HG03159 (cell line): ENCODE measurements at regions not wholly inside any gene's neighbourhood (a gene's known extent, or its start where the extent isn't known, plus 50 kb on each side); places are given as distances from the start of the nearest gene placed in this dataset.
"Not testable (repeated sequence)": the region's sequence is repeated elsewhere in the genome, so short reads cannot be mapped to it uniquely, and the experiment has no call there.

Experiments
- ATAC-seq: cut with Tn5 transposase; IDR thresholded peaks from one replicate; pipeline ENCODE4 v1.9.1; 2021; ENCODE audit warnings: mild to moderate bottlenecking, moderate library complexity; ENCODE audit not compliant: unreplicated experiment

DNA sequence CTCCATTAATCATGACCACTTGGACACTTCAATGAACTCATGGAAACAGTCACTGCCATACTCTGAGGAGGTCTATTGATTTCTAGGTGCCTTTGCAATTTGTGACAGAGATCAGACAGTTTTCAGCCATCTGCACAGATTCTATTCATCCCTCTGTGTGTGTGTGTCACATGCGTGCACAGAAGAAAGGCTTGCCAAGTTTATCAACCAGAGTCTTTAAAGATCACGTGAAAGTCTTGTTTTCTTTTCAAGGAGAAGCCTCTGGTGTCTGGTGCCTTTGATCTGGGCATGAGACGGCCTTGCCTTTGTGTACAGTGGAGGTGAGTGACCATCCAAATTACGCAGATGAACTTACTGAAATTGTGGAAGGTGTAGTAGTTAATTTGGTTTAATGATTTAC is 164.2 kb downstream of the VAPA start:
- no peak for ATAC-seq

DNA sequence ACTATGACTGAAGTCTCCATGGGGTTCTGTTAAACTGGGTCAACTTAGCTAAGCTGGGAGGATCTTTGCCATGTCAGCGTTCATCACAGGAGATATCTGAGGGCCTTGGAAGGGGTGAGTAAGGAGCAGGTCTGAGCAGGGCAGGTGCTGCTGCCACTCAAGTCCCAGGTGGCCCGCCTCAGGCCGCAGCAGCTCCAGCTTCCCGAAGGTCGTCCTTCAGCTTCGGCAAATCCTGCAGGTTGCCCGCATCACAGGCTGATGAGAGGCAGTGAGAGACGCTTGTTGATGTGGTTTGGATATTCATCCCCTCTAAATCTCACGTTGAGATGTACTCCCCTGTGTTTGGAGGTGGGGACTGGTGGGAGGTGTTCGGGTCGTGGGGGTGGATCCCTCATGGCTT is 166.6 kb downstream of the VAPA start:
- no peak for ATAC-seq

DNA sequence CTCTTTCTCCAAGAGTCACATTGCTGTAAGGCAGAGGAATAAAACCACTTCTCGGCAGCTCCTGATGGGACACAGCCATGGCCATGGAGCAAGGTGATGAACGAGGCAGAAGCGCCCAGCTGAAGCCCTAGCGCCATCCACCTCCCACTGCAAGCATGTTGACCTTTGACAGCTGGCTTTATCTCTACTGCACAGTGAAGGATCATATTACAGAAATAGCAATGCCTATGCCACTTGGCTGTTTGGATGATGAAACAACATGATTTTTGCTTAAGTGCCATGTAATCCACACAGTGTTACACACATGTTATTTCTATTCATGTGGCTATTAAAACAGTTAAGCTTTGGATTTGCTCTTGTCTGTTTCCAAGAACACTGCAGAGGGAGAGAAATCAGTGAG is 167.7 kb downstream of the VAPA start:
- no peak for ATAC-seq

DNA sequence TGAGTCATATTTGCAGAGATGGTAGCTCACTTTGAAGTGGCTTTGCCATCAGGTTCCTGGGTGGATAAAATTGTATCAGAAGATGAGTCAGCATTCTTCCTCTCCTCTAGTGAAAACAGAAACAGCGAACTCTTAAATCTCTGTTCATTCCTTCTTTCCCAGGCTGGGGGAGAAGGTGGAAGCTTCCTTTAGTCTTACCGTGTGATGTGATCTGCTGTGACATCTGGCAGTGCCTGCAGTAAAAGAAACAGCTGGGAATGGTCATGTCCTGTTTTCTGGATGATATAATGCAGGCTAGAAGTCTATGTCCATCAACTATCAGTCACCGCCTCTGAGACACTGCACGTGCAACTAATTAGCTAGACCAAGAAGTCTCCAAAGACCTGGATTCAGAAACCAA is 171.6 kb downstream of the VAPA start:
- ATAC-seq, result no peak

DNA sequence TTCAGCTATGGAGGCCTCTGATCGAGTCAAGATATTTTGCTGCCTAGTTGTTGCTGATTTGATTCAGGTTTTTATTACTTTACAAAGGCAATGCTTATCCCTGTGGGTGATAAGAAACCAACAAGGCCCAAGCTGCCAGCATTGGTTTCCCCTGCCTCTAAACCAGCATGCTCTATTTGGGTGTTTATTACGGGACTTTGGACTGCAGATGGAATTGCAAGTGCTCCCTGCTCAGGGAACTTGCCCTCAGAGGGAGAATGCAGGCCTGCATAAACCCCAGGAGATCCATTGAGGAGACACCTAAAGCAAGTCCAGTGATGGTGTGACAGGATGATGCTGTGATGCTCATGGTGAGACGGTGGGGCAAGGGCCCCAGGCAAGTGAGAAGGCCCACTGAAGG is 172.1 kb downstream of the VAPA start:
- ATAC-seq, result no peak

DNA sequence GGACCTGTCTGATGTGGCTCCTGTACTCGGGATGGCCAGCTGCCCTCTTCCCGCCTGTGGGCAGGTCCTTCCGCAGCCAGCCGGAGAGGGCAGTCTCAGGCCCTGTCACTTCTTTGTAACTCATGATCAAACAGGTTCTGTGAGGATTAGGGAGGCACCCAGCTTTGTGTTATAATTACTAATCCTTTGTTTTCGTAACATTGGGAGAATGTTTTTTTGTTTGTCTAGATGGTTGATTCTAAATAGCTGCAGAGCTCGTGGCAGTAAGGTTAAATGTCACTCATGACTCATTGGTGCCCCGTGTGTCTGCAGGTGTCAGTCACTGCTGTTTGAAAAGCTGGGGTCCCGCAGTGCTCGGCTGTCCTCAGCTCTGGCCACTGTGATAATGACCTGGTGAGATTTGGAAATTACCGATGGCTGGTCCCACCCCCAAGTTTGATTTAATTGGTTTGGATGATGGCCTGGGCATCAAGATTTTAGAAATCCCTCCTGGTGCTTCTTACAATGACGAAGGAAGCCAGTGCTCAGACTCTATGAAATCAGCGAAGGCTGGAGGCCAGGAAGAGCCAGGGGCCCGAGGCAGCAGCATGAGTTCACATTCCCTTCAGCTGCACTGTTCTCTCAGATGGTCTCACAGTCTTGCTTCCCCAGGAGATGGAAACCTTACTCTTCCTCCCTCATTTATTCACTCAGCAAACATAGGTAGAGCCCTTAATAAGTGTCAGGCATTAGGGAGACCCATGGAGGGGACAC is 172.8 kb downstream of the VAPA start:
- no peak for ATAC-seq

DNA sequence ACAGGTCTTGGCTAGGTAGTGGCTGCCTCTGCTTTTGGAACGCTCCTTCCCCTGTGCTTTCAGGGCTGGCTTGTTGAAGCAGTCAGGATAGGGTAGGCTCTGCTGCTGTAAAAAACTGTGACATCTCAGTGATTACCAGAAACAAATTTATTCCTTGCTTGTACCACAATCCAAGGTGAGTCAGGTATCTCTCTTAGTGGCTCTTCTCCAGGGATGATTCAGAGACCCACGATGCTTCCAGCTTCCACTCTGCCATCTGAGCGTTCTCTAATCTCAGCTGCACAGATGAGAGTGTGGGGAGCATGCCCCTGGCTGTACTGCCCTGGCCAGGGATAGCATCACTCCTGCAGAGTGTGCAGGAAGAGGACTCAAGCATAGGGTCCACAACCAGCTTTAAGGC is 174.9 kb downstream of the VAPA start:
- no peak for ATAC-seq

DNA sequence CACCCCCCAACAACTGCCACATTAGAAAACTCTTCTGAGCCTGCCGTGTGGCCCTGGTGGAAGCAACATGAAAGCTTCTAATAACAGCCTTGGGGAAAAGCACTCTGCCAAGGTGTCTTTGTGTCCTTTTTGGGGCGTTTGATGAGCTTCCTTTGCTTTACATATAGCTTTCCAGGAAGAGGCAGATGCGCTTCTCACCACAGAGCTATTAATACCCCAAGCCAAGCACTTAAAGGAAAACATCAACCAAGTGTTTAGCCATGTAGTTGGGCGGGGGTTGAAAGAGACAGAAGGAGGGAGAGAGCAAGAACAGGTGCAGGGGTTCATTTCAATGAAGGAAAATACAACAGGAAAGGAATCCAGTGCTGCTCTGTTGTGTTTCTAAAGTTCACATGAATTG is 176.1 kb downstream of the VAPA start:
- ATAC-seq, result no peak

DNA sequence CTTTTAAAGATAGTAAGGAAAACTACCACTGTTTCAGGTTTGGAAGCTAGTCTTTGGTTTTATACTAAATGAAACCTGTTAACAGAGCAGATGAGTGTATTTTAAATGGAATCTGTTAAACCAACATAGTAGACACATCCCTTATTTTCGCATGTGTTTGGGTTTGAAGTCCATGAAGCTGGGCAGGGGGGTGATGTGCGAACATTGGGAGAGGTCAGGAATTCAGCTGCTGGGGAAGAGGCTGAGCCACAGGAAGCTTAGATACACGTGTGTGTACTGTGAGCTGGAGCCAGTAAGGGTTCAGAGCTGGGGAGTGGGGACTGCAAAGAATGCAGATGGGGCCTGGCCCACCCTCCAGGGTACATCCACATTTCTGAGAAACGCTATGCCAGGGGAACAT is 176.9 kb downstream of the VAPA start:
- ATAC-seq, result no peak

DNA sequence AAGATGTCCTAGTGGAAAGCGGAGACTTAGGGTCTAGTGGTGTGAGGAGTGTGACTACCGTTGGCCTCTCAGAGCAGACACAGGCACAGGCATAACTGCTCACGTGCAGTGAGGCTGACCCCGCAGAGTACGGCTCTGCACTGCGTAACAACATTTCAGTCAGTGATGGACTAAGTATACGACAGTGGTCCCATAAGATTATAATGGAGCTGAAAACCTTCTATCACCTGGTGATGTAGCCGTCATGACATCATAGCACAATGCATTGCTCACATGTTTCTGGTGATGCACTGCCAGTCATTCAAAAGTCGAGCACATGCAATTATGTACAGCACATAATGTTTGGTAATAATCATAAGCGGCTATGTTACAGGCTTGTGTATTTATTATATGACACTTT is 179.6 kb downstream of the VAPA start:
- no peak for ATAC-seq

DNA sequence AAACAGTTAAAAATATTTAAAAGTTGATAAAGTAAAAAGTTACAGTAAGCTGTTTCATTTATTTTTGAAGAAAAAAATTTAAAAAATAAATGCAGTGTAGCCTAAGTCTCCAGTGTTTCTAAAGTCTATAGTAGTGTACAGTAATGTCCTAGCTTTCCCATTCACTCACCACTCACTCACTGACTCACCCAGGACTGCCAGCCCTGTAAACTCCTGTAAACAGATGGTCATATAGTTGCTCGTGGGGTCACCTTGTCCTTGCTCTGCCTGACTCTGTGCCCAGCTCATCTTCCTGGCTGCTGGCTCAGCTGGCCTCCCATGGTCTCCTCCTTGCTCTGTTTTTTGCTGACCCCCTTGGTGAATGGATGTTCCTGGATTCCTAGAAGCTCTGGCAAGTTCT is 180.3 kb downstream of the VAPA start:
- no peak for ATAC-seq

DNA sequence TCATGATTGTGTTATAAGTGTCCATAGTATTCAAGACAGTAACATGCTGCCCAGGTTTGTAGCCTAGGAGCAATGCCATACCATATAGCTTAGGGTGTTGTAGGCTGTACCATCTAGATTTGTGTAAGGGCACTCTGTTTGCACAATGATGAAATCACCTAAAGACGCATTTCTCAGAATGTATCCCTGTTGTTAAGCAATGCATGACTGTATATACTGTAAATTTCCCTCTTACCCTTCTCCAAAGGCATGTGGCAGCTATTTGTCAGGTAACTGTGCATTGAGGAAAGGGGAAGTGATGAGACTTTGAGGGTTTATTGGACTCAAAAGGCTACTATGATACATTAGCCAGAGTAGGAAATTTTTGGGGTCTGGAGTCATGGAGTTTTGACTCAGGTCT is 180.8 kb downstream of the VAPA start:
- no peak for ATAC-seq

DNA sequence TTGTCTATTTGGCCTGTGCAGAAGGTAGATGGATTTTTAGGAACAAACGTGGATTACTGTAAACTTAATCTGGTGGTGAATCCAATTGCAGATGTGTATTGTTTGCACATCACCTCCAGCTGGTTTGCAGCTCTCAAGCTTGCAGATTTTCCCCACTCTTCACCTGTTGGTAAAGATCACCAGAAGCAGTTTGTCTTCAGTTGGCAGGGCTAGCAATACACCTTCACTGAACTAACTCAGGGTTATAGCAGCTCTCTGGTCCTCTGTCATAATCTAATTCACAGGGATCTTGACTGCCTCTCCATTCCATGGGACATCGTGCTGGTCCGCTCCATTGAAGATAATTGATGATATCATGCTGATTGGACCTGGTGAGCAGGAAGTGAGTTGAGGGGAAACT is 181.5 kb downstream of the VAPA start:
- no peak for ATAC-seq

DNA sequence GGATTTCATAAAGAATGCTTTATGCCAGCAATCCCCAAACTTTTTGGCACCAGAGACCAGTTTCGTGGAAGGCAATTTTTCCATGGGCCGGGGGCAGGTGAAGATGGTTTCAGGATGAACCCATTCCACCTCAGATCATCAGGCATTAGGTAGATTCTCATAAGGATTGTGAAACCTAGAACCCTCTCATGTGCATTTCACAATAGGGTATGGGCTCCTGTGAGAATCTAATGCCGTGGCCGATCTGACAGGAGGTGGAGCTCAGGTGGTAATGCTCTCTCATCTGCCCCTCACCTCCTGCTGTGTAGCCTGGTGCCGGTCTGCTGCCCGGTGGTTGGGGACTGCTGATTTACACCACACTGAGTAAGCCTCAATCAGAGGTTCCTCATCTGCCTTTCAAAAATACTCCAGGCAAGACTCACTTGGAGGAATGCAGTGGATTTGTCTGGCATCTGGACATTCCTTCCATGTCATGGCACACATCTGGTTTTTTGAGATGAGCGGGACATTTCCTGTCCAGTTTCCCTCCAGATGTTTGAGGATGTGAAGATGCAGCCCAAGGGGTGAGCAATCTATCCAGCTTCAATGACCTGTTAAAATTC is 185.8 kb downstream of the VAPA start:
- ATAC-seq, result no peak

DNA sequence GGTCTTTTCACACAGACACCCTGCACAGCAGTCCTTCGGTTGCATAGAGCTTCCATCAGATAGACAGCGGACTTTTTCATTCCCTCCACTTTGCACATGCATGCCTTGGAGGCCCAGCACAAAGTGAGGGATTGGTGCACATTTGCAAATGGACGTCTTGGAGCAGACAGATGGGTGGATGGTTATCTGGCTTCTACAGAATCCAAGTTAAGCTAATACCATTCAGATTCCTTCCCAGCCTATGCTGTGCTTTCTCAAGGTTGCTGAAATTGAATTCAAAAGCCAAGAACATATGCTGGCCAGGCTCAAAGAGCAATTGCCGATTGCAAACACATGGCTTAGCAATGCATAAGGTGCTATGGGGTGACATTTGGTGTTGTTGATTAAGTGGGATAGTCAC is 186.4 kb downstream of the VAPA start:
- no peak for ATAC-seq

DNA sequence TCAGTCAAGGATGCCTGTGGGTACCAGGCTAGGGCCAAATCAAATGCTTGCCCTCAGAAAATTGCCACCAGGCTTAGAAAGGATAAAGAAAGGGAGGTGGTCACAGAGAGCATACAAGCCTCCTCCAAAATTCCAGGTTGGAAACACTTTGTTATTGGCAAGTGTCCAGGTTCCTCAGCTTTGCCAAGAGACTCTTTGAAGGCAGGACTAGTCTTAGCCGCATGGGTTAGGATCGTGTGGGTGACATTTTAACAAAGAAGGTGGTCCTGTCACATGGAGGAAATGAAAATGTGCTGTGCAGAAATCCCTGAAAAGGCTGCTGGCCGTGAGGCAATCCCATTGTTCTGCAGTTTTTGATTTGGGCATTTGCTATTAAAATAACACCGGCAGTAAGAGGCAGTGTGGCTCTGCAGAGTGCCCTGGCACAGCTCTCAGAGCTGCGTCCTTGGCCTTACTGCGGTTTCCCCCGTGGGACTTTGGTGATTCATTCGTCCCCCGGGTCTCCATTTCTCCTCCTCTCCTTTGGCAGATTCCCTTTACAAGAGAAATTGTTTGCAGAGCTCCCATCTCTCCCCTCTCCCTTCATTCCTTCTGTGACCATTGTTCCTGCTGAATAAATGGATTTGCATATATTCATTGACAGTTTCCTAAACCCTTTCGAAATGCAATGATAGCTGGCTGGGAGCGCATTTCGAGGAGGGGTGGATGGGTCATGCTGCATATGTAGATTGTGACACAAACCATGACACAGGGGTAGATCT is 187.3 kb downstream of the VAPA start:
- ATAC-seq, result no peak

DNA sequence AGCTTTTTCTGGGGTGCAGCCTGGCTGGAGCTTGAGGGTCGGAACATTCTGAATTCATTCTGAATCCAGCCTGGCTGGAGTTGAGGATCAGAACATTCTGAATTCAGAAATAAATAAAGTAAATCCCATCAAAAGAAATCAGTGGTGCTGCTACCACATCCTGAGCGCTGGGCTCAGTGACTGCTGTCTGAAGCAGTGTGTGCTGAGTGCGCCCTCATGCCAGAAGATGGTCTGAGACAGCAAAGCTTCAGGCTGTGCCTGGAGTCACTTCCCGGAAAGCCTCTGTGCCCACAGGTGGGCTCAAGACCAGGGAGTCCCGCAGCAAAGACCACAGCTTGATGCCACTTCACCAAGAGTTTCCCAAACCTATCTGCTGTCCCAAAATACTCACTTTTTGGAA is 187.9 kb downstream of the VAPA start:
- ATAC-seq, result no peak

DNA sequence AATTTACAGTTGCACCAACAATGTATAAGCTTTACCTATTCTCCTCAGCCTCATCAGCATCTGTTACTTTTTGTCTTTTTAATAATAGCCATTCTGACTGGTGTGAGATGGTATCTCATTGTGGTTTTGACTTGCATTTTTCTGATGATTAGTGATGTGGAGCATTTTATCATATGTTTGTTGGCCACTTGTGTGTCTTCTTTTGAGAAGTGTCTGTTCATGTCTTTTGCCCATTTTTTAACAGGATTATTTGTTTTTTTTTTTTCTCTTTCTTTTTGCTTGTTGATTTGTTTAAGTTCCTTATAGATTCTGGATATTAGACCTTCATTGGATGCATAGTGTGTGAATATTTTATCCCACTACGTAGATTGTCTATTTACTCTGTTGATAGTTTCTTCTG is 191.3 kb downstream of the VAPA start:
- ATAC-seq, result not testable (repeated sequence)

DNA sequence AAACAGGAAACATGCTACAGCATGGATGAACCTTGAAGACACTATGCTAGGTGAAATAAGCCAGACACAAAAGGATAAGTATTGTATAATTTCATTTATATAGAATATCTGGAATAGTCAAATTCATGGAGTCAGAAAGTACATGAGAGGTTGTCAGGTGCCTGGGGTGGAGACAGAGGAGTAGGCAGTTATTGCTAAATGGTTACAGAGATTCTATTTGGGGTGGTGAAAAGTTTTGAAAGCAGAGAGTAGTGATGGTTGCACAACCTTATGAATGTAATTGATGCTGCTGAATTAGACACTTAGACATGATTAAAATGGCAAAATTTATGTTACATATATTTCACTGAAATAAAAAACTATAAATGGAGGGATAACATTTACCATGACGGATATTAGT is 197.4 kb downstream of the VAPA start:
- no peak for ATAC-seq

DNA sequence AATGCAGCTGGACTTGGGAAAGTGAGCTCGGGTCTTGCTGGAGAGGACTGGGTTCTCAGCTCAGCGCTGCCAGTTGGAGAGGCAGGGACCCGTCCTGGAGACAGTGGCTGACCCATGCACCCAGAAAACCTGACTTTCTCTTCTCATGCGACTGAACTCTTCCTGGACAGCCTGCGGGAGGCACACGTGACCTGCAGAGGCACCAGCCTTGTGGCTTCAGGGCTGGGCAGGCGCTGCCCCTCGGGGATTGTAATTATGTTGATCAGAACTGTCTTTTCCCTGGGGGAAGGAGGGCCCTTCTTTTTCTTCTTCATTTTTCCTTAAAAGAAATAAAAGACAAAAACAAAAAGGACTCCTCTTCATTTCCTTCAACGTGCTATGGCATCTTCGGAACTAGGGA is 198.1 kb downstream of the VAPA start:
- ATAC-seq, result no peak

DNA sequence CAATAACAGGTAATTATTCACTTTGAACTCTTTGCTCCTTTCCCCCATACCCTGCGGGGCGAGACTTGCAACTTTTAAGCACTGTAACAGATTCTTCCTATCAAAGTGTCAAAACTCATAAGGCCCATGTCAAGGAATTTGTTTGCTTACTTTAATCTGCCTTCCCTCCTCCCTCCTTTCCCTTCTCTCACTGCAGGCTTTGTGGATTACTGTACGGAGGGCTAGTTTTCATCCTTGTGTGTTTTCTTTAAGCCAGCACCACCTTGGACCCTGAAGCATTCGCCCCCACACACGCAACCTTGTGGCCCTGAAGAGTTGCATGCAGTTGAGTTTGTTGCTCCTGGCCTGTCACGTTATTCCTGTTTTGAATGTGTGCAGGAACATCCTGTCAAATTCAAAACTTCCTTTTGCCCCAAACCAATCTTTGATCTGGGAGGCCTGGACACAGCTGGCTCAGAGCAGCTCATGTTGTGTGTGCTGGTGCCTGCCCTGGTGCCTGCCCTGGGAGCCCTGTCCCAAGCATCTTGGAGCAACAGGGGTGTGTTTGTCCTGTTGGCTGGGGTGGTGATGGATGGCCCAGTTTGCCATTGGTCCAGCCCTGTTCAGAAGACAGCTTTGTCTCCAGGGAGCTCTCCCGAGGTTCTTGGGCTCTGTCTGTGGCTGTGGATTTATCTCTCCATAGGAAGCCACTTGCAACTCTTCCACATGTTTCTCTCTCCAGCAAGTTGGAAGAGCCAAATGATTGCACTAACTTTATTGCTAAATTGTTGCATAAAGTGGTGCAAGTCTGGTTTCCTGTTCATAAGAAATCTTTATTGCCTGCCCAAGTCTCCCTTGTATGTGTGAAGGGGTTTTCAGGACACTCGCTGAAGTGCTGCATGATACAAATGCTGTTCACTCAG is 199.6 kb downstream of the VAPA start:
- ATAC-seq, result no peak
